Glomerular visceral epithelial cell (primary cell): ENCODE measurements at regions not wholly inside any gene's neighbourhood (a gene's known extent, or its start where the extent isn't known, plus 50 kb on each side); places are given as distances from the start of the nearest gene placed in this dataset.

Experiments used
- DNase-seq: peaks from one replicate; pipeline ENCODE4 v3.0.0-alpha.2; 2016; ENCODE audit errors: extremely low spot score

- DNase-seq = no peak
These were observed 145.5 kb upstream of the PMFBP1 start for GRCh38 chr16:72317446-72317845.

DNA sequence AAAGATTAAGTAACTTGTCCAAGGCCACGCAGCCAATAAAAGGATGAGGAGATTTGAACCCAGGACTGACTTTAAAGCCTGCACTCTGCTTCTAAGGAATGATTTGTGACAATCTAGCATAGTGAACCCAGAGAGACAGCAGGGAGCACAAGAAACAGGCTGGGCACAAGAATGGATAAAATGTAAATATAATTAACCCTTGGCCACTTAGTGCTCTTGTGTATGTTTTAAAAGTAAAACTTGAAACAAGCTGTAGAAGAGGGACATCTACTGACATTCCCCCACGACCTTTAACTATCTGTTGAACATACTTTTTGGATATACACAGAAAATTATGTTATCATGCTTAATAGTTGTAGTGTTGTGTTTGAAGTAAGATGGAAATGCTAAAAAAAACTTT, 141.9 kb upstream of the PMFBP1 start:
- no peak for DNase-seq

- DNase-seq = no peak
These were observed 140.9 kb upstream of the PMFBP1 start for GRCh38 chr16:72312828-72313227.

DNA sequence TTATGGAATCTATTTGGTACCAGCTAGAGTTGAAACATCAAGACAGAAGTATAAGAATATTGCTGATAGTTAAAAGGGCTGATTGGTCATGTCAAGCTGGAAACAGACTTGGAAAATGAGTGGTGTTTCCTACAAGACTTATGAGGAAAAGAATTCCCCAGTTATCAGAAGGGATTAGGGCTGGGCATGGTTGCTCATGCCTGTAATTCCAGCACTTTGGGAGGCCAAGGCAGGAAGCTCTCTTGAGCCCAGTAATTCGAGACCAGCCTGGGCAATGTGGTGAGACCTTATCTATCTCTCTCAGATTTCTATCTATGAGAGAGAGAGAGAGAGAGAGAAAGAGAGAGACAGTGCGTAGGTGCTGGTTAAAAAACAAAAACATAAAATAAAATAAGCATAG, 139.5 kb upstream of the PMFBP1 start:
- DNase-seq = peak; percentile 6

GRCh38 chr16:72309001-72309400, 137.0 kb upstream of the PMFBP1 start:
- no peak for DNase-seq

DNA sequence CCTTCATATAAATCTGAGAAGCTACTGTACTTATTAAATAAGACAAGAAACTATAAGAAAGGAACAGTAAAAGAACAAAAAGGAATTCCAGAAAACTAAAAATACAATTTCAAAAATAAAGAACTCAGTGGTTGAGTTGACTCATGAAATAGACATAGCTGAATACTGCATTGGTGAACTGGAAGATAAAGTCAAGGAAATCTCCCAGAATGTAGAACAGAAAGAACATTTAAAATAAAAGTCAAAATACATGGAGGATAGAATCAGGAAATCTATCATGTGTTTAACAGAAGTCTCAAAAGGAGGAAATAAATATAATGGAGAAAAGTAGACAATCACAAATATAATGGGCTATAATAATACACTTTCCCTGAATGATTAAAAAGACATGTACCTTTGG, 136.4 kb upstream of the PMFBP1 start:
- no peak for DNase-seq

DNA sequence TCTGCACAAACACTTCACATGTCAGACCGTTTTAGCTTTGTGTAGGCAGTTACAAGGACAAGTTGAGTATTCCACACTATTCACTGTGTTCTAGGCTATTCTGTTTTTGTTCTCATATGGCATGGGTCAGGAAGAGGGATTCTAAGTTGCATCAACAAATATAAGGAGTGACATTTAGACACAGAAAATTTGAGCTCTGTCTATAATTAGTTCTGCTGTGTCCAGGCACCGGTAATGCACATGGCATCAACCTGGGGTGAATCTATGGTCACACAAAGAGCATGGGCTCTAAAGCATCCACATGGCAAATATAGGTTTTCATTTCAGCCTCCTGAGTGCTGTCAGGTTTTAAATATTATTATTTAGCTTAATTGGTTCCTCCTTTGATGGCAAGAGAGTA, 130.4 kb upstream of the PMFBP1 start:
- DNase-seq = no peak

DNA sequence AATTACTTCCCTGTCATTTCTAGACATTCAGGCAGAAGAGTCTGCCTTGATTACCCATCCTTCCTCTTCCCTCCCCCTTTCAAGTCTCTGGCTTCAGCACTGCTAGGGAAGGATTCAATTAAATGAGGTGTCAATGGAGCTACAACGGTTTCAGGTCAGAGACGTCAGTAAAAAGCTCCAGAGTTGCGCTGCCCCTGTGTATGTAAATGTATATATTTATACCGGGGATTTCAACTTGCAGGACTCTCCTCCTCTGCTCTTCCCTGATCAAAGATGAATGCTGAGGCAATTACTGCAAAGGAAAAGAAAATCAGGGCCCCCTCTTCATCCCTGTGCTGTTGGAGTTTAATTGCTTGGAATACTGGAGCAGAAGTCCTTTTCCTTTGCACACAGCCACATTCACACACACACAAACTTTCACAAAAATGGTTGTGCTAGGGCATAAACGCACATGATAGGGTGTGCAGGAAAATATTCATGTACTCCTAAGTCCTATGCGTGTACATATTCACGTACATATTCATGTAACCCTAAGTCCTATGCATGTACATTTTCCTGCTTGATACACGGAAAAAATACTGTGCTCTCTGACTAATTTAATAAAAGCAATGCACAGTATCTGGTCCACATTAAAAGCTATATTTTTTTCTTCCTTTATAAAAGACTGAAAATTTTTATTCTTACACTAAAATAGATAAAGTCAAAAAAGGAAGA, 129.7 kb upstream of the PMFBP1 start:
- DNase-seq = no peak

DNA sequence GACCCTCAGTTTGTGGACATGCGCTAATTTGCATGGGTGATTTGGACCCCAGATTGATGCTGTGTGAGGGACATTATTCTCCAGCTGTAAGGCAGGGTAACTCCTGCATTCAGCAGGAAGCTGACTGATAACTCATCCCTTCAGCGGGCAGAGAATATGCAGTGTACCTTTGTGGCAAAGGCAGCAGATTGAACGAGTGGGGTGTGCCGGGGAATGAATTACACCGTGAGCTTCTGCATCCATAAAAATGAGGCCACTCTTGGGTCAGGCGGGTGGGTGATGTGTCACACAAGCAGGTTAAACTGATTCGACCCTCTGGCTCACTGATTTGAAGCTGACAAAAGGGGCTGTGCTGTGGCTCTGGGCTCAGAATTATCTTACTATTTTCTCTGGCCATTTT, 128.9 kb upstream of the PMFBP1 start:
- peak; percentile 6 for DNase-seq

- no peak for DNase-seq
These were observed 127.8 kb upstream of the PMFBP1 start for GRCh38 chr16:72299684-72300243.

DNA sequence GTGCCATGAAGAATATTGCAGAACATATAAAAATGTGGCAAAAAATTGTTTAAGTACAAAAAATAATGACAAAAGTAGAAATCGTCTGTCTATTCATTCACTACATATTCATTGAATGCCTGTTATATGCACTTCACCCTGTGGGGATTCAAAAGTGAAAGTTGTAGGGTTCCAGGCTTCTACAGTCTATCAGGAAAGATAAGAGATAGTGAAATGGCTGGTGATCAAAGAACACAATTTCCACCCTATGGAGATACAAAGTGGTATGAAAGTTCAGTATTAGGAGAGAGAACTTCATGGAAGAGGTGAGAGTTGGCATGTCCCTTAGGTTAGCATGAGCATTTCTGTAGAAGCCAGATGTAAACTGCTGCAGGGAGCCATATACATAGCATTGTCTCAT, 127.0 kb upstream of the PMFBP1 start:
- DNase-seq = no peak

- DNase-seq = no peak
These were observed 124.0 kb upstream of the PMFBP1 start for GRCh38 chr16:72295914-72296313.

GRCh38 chr16:72291531-72291981, 119.6 kb upstream of the PMFBP1 start:
- DNase-seq = peak; percentile 73

- DNase-seq = peak; percentile 42
These were observed 119.2 kb upstream of the PMFBP1 start for GRCh38 chr16:72291121-72291520.

DNA sequence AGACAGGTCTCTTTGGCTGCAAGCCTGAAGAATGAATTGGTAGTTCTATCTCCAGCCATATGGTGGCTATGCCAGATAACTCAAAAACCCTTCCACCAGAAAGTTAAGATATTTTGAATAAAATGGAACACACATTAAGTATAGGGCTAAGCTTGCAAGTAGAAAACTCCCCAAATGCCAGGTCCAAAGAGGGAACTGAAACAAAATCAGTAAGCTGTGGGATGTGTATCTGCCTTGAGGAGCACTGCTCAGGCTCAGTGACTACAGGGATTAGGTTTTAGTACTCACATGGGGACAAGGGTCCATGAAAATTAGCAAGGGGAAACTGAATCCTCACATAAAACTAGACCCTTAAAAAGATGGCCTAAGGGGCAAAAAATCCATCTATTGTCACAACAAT, 115.7 kb upstream of the PMFBP1 start:
- DNase-seq = no peak

DNA sequence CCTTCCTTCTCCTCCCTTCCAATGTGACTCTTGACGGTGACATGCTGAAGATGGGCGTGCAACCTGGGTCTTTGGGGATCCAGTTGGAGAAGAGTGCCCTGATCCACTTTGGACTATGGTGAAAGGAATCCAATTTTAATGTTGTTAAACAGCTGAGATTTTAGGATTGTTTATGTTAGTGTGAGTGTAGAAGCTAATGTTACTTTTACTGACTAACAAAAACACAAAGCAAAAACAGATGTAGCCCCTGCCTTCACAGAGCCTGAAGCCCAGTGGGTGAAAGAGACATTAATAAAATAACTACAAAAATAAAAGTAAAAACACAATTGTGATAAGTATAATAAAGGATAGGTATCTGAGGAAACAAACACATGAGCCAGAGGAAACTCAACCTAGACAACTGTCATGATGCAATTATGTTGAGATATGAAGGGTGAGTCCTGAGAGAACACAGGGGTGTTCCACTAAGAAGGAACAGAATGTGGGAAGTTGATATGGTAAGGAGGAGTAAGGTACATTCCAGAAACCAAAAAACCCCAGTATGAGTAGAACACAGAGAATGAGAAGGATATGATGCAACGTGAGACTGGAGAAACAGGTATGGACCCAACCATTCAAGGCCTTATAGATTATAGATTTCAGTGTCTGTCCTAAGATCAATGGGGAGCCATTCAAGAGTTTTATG, 115.1 kb upstream of the PMFBP1 start:
- no peak for DNase-seq

GRCh38 chr16:72285728-72286127, 113.8 kb upstream of the PMFBP1 start:
- DNase-seq = no peak

- no peak for DNase-seq
These were observed 113.4 kb upstream of the PMFBP1 start for GRCh38 chr16:72285324-72285723.

DNA sequence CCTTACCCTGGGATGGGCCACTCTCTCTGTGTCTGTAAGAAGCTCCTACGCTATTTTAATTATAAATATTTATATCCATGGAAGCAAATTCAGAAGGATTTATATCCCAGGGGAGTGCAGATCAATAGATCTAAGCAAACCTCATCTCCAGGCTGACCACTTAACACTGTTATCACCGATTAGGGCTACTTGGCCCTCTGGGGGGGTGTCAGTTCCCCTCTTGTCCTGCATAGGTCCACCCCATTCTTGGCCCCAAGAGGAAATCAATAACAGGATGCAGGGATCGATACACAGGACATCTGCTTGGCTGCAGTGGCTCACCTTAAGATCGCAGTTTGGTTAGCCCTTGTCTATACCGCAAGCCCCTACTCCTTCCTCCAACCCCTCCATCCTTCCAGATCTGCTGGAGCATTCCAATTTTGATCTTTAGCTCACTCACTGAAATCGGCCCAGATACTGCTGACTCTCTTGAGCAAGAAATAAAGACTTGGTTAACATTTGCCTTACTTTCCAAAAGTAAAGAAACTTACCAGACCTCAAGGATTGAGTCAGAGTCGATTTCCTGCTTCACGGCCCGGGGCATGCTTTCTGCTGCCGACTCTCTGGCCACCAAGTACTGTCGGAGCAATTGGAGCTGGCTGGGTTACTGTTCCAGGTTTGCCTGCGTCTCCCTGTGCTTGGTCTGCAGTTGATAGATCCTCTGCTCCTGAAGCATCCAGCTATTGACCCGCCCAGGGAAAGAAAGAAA, 112.3 kb upstream of the PMFBP1 start:
- no peak for DNase-seq

- no peak for DNase-seq
These were observed 110.4 kb upstream of the PMFBP1 start for GRCh38 chr16:72282362-72282761.

GRCh38 chr16:72278301-72278700, 106.3 kb upstream of the PMFBP1 start:
- DNase-seq = no peak

GRCh38 chr16:72277749-72278148, 105.8 kb upstream of the PMFBP1 start:
- no peak for DNase-seq
